ENCODE measurements at regions not wholly inside any gene's neighbourhood (a gene's known extent, or its start where the extent isn't known, plus 50 kb on each side); places are given as distances from the start of the nearest gene placed in this dataset.

- no peak for TF ChIP-seq POLR2A (IDR thresholded peaks at IDR 0.05; ENCODE audit: low read depth, low read length)
- no peak for TF ChIP-seq TAF1 (IDR thresholded peaks at IDR 0.05; ENCODE audit: low read depth, low read length)
Measured at GRCh38 chr14:101116486-101117130, 213.1 kb upstream of the RTL1 start.
